AG04450 (cell line): ENCODE measurements at regions not wholly inside any gene's neighbourhood (a gene's known extent, or its start where the extent isn't known, plus 50 kb on each side); places are given as distances from the start of the nearest gene placed in this dataset.

Source experiments
- CTCF ChIA-PET: fragments of 300-600, 350-600 bp; formaldehyde crosslinking; extraction: SDS; loops from one replicate; lab custom pipeline; 2022; ENCODE audit warnings: antibody characterized with exemption, inconsistent platforms; lab: Charles Lee
- POLR2A ChIA-PET: fragments of 350-600 bp; formaldehyde crosslinking; extraction: SDS; loops from one replicate; lab custom pipeline; 2021; ENCODE audit warnings: antibody characterized with exemption, inconsistent platforms; lab: Yijun Ruan, JAX
- DNase-seq: peaks from one replicate; pipeline ENCODE4 v3.0.0-alpha.2; 2011; ENCODE audit warnings: low read depth, low spot score
- H3K27ac ChIP-seq: one replicate; pipeline ENCODE4 v1.5.1; 2012; ENCODE audit warnings: low read depth, low read length, control low read depth
- H3K27me3 ChIP-seq: one replicate; pipeline ENCODE4 v1.6.0; 2012; ENCODE audit warnings: low read length; ENCODE audit not compliant: control insufficient read depth, insufficient read depth
- H3K4me3 ChIP-seq: 2 replicates; pipeline ENCODE4 v1.5.1; 2011; ENCODE audit warnings: mild to moderate bottlenecking, low read depth, low read length, control low read depth
- H3K9me3 ChIP-seq: 2 replicates; pipeline ENCODE4 v1.5.1; 2012; ENCODE audit warnings: low read length; ENCODE audit not compliant: control insufficient read depth, insufficient read depth
- CTCF ChIP-seq: IDR thresholded peaks from 2 replicates; pipeline ENCODE4 v1.5.1; 2011; ENCODE audit warnings: low read depth, low read length, control low read depth, inconsistent platforms

DNA sequence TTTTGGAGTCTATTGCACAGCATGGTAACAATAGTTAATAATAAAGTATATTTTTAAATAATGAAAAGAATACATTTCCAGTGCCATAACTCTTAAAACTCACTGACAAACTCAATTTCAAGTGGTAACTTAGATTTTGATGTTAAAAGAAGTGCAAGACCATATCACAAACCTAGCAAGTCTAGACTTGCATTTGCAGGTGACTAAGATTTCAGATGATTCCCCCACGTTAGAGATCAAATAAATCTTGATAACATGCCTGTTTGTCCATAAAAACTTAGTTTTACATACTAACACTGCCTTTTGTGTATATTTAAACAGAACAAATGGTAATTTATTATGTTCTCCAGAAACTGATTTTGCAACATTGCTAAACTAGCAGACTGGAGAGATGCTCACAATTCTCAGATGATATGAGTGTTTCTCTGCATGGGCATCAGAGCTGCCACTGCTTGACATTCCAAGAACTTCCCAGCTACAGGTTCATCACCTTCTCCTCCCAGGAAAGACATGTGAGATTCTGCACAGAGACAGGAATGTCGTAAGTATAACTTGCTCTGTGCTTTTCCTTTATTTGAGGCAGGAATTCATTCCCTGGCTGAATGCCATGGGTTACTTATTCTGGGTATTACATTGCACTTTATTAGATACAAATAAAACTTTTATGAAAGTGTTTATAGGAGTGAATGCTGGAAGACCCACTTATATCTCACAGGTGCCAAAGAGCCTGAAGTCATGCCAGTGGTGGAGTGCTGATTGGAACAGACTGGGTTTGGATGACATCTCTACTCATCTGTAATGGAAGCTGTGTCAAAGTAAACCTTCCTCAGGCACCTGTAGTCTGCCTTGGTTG lies 160.2 kb upstream of the FOXA2 start:
- Histone ChIP-seq H3K9me3 (no peaks in the 10 kb centered on the region), H3K27ac (no peak overlapping the region), H3K4me3 (no peak overlapping the region), H3K27me3 (no peaks in the 10 kb centered on the region)
- no peak for TF ChIP-seq CTCF
- DNase-seq = no peak
- ChIA-PET POLR2A (no interaction called here), CTCF (no interaction called here)

DNA sequence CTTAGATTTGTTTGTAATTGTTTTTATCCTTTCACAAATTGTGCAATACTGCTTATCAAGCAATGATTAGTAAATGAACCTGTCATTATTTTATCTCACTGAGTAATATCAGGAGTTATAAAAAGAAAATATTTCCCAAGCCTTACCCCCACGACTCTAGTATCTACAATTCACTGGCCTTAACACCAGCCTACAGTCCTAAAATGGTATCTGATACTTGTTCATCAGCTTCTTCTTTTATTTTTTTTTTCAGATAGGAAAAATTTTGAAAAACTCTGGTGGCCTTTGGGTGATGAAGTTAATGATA lies 160.8 kb upstream of the FOXA2 start:
- no peak overlapping the region for H3K4me3 ChIP-seq
- H3K9me3 ChIP-seq = no peaks in the 10 kb centered on the region
- ChIA-PET POLR2A (no interaction called here), CTCF (no interaction called here)
- H3K27ac ChIP-seq = no peak overlapping the region
- DNase-seq = no peak
- H3K27me3 ChIP-seq = no peaks in the 10 kb centered on the region
- TF ChIP-seq CTCF = no peak

DNA sequence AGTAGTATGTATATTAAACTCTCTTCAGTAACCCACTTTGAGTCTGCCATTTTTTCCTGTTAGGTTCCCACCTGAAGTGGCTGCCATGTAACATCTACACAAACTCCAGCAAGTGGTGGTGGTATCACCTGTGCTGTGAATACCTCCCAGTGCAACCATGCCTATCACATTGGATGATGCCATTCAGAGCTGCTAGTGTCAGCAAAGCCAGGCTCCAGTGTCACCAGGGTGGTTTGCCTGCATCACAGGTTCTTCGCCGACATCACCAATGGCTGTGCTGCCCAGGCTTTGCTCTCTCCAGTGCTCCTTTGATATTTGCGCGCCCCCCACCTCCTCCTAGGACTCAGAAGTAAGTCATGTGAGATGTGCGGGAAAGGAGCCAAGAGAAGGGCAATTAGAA lies 162.6 kb upstream of the FOXA2 start:
- no peak for DNase-seq
- TF ChIP-seq CTCF = no peak
- Histone ChIP-seq H3K9me3 (no peaks in the 10 kb centered on the region), H3K4me3 (no peak overlapping the region), H3K27me3 (no peaks in the 10 kb centered on the region), H3K27ac (no peak overlapping the region)
- POLR2A ChIA-PET = no interaction called here
- CTCF ChIA-PET = no interaction called here

DNA sequence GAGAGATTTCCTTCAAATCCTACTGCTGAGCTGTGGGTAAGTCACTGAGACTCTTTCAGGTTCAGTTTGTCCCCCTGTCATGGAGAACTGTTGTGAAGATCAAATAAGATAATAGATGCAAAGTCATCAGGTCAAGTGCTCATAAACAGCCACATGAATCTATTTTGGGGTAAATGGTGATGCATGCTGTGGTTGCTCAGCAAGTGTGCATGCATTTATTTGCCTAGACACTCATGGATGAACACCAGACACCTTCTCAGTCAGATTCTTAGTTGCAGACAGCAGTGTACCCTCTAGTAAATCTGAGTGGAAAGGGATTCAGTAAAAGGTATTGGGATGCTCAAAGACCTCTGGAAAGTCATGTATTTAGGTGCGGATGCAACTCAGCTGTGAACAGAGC lies 168.0 kb upstream of the FOXA2 start:
- ChIA-PET CTCF (no interaction called here), POLR2A (no interaction called here)
- H3K9me3 ChIP-seq = no peaks in the 10 kb centered on the region
- H3K27me3 ChIP-seq = no peaks in the 10 kb centered on the region
- H3K27ac ChIP-seq = no peak overlapping the region
- no peak for TF ChIP-seq CTCF
- no peak for DNase-seq
- H3K4me3 ChIP-seq = no peak overlapping the region

GRCh38 chr20:22757424-22758183 lies 173.2 kb upstream of the FOXA2 start:
- Histone ChIP-seq H3K4me3 (no peak overlapping the region), H3K27me3 (no peaks in the 10 kb centered on the region), H3K9me3 (no peaks in the 10 kb centered on the region), H3K27ac (no peak overlapping the region)
- POLR2A ChIA-PET = no interaction called here
- TF ChIP-seq CTCF = no peak
- CTCF ChIA-PET = no interaction called here
- no peak for DNase-seq
